ENCODE measurements at regions not wholly inside any gene's neighbourhood (a gene's known extent, or its start where the extent isn't known, plus 50 kb on each side); places are given as distances from the start of the nearest gene placed in this dataset.
"Not testable (repeated sequence)": the region's sequence is repeated elsewhere in the genome, so short reads cannot be mapped to it uniquely, and the experiment has no call there.

GRCh38 chr5:143921525-143922311, 109.8 kb downstream of the HMHB1 start:
- ATAC-seq (peak in 6 of 8 donors; percentile 22 to 90 (median 54)), DNase-seq (no peak)
- Histone ChIP-seq H3K4me1 (peaks cover 0 to 21% (median 7%) of the 10 kb centered on the region in 9 donors), H3K9me3 (no peaks in the 10 kb centered on the region), H3K27me3 (no peaks in the 10 kb centered on the region), H3K27ac (peak overlapping the region in 4 of 10 donors; percentile 16 to 48 (median 34)), H3K36me3 (no peaks in the 10 kb centered on the region), H3K4me3 (no peak overlapping the region)
- TF ChIP-seq CTCF (IDR thresholded peaks at IDR 0.05) = no peak
- intact Hi-C loops (cut with DNase I) = no loop called here
- WGBS, 2 donors = 55 to 75% methylated on average over 1 of the region's 1 CpG

DNA sequence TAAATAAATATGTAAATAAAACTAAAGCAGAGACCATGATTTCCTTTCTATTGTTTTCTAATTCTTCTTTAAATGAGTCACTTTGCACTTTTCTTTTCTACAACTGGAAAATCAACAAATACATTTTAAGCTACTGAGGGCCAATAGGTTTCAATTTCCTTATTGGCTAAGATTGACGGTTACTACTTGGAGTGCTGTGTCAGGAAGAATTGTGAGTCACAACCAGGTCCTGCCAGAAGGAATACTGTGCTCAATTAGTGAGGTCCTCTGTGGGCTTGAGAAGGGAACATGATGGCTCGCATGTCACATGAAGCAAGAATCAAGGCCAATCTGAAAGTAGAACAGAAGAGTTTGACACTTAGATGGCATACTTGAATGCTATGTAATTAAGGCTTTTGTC, 110.8 kb downstream of the HMHB1 start:
- WGBS, 2 donors = 58 to 67% methylated on average over 2 of the region's 2 CpGs

GRCh38 chr5:143923634-143924266, 111.8 kb downstream of the HMHB1 start:
- no peaks in the 10 kb centered on the region for H3K9me3 ChIP-seq
- peaks cover 0 to 21% (median 7%) of the 10 kb centered on the region in 9 donors for H3K4me1 ChIP-seq
- 83 to 89% methylated on average over 6 of the region's 6 CpGs for WGBS, 2 donors
- no peak overlapping the region for H3K27ac ChIP-seq
- H3K36me3 ChIP-seq = no peaks in the 10 kb centered on the region
- ATAC-seq (no peak), DNase-seq (no peak)
- intact Hi-C loops (cut with DNase I) = no loop called here
- TF ChIP-seq CTCF (IDR thresholded peaks at IDR 0.05) = no peak
- H3K4me3 ChIP-seq = no peak overlapping the region
- H3K27me3 ChIP-seq = no peaks in the 10 kb centered on the region

More for the DNA sequence above, 110.8 kb downstream of the HMHB1 start:
- peaks cover 0 to 21% (median 7%) of the 10 kb centered on the region in 9 donors for H3K4me1 ChIP-seq
- ATAC-seq (peak in 3 of 8 donors; percentile 63 to 87 (median 71)), DNase-seq (no peak)
- intact Hi-C loops (cut with DNase I) = no loop called here
- H3K36me3 ChIP-seq = no peaks in the 10 kb centered on the region
- H3K4me3 ChIP-seq = no peak overlapping the region
- TF ChIP-seq CTCF (IDR thresholded peaks at IDR 0.05) = no peak
- no peaks in the 10 kb centered on the region for H3K27me3 ChIP-seq
- H3K9me3 ChIP-seq = no peaks in the 10 kb centered on the region
- H3K27ac ChIP-seq = peak overlapping the region in 5 of 10 donors; percentile 5 to 48 (median 16)

GRCh38 chr5:143924311-143924978, 112.5 kb downstream of the HMHB1 start:
- DNase-seq (no peak), ATAC-seq (no peak)
- Histone ChIP-seq H3K9me3 (no peaks in the 10 kb centered on the region), H3K4me1 (peaks cover 0 to 21% (median 7%) of the 10 kb centered on the region in 9 donors), H3K27ac (no peak overlapping the region), H3K36me3 (no peaks in the 10 kb centered on the region), H3K27me3 (no peaks in the 10 kb centered on the region), H3K4me3 (no peak overlapping the region)
- WGBS, 2 donors = 78 to 85% methylated on average over 4 of the region's 4 CpGs
- intact Hi-C loops (cut with DNase I) = no loop called here
- no peak for TF ChIP-seq CTCF (IDR thresholded peaks at IDR 0.05)

DNA sequence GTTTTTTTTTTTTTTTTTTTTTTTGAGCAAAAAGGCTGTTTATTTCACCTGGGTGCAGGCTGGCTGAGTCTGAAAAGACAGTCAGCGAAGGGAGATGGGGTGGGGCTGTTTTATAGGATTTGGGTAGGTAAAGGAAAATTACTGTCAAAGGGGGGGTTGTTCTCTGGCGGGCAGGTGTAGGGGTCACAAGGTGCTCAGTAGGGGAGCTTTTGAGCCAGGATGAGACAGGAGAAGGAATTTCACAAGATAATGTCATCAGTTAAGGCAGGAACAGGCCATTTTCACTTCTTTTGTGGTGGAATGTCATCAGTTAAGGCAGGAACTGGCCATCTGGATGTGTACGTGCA, 113.0 kb downstream of the HMHB1 start:
- 90 to 93% methylated on average over 3 of the region's 3 CpGs for WGBS, 2 donors
- DNase-seq; intact Hi-C loops (cut with DNase I): not testable (repeated sequence)

More for the DNA sequence above, 113.0 kb downstream of the HMHB1 start:
- not testable (repeated sequence) for H3K27ac ChIP-seq, ATAC-seq, H3K4me3 ChIP-seq, H3K9me3 ChIP-seq, H3K27me3 ChIP-seq, H3K36me3 ChIP-seq
- H3K4me1 ChIP-seq = peaks cover 0 to 21% (median 7%) of the 10 kb centered on the region in 9 donors

Data from heart right ventricle (tissue), 16 donors.